ENCODE measurements at regions not wholly inside any gene's neighbourhood (a gene's known extent, or its start where the extent isn't known, plus 50 kb on each side); places are given as distances from the start of the nearest gene placed in this dataset.

GRCh38 chr18:68482815-68483214, 232.1 kb downstream of the TMX3 start:
- no peak for TF ChIP-seq CTCF (IDR thresholded peaks at IDR 0.05; ENCODE audit: low read depth, low read length)
- Histone ChIP-seq H3K4me1 (no peaks in the 10 kb centered on the region), H3K27me3 (no peaks in the 10 kb centered on the region), H3K9me3 (no peaks in the 10 kb centered on the region), H3K36me3 (no peaks in the 10 kb centered on the region), H3K4me3 (ENCODE audit: low read depth, low read length) (no peak overlapping the region)
- no peak for DNase-seq

GRCh38 chr18:68480196-68480595, 234.7 kb downstream of the TMX3 start:
- no peak for DNase-seq
- H3K27me3 ChIP-seq = no peaks in the 10 kb centered on the region
- H3K4me3 ChIP-seq (ENCODE audit: low read depth, low read length) = no peak overlapping the region
- no peaks in the 10 kb centered on the region for H3K9me3 ChIP-seq
- no peak for TF ChIP-seq CTCF (IDR thresholded peaks at IDR 0.05; ENCODE audit: low read depth, low read length)
- H3K36me3 ChIP-seq = no peaks in the 10 kb centered on the region
- no peaks in the 10 kb centered on the region for H3K4me1 ChIP-seq

GRCh38 chr18:68478246-68478645, 236.7 kb downstream of the TMX3 start:
- no peaks in the 10 kb centered on the region for H3K9me3 ChIP-seq
- H3K4me3 ChIP-seq (ENCODE audit: low read depth, low read length) = no peak overlapping the region
- no peaks in the 10 kb centered on the region for H3K4me1 ChIP-seq
- no peaks in the 10 kb centered on the region for H3K36me3 ChIP-seq
- TF ChIP-seq CTCF (IDR thresholded peaks at IDR 0.05; ENCODE audit: low read depth, low read length) = no peak
- no peaks in the 10 kb centered on the region for H3K27me3 ChIP-seq
- no peak for DNase-seq

GRCh38 chr18:68475883-68476282, 239.0 kb downstream of the TMX3 start:
- Histone ChIP-seq H3K4me3 (ENCODE audit: low read depth, low read length) (no peak overlapping the region), H3K27me3 (no peaks in the 10 kb centered on the region), H3K36me3 (no peaks in the 10 kb centered on the region), H3K9me3 (no peaks in the 10 kb centered on the region), H3K4me1 (no peaks in the 10 kb centered on the region)
- DNase-seq = no peak
- TF ChIP-seq CTCF (IDR thresholded peaks at IDR 0.05; ENCODE audit: low read depth, low read length) = no peak

- no peak overlapping the region for H3K4me3 ChIP-seq (ENCODE audit: low read depth, low read length)
- no peaks in the 10 kb centered on the region for H3K27me3 ChIP-seq
- no peak for DNase-seq
- TF ChIP-seq CTCF (IDR thresholded peaks at IDR 0.05; ENCODE audit: low read depth, low read length) = no peak
- no peaks in the 10 kb centered on the region for H3K9me3 ChIP-seq
- no peaks in the 10 kb centered on the region for H3K36me3 ChIP-seq
- H3K4me1 ChIP-seq = no peaks in the 10 kb centered on the region
Observed at GRCh38 chr18:68472701-68473295, 242.1 kb downstream of the TMX3 start.

GRCh38 chr18:68469049-68469625, 245.8 kb downstream of the TMX3 start:
- no peaks in the 10 kb centered on the region for H3K4me1 ChIP-seq
- no peak for DNase-seq
- H3K4me3 ChIP-seq (ENCODE audit: low read depth, low read length) = no peak overlapping the region
- H3K27me3 ChIP-seq = no peaks in the 10 kb centered on the region
- TF ChIP-seq CTCF (IDR thresholded peaks at IDR 0.05; ENCODE audit: low read depth, low read length) = no peak
- no peaks in the 10 kb centered on the region for H3K36me3 ChIP-seq
- no peaks in the 10 kb centered on the region for H3K9me3 ChIP-seq

Data from BE2C (cell line).